GM12892 (cell line): ENCODE measurements at regions not wholly inside any gene's neighbourhood (a gene's known extent, or its start where the extent isn't known, plus 50 kb on each side); places are given as distances from the start of the nearest gene placed in this dataset.

Experiments used
- POLR2A ChIP-seq: IDR thresholded peaks from 2 replicates; pipeline ENCODE4 v1.6.1; 2011; ENCODE audit warnings: low read depth, low read length, control low read depth
- POLR2AphosphoS5 ChIP-seq: IDR thresholded peaks from 2 replicates; pipeline ENCODE4 v1.6.1; 2011; ENCODE audit warnings: low read depth, low read length, control low read depth

DNA sequence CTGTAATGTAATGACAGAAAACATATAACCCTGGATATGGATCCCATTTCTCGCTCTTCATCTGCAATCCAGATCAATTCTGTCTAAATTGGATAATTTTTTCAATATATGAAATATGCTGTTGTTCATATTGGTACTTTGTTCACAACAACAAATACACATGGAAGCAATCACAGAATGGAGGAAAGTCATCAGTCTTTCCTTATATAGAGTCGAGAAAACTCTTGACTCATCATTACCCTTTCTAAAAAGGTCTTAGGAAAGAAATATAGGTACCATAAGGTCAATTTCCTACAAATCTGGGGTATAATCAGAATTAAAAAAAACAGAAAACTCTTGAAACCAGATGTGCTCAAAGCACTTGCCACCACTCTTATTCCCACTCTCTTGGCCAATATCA is 677.6 kb upstream of the ID4 start:
- TF ChIP-seq POLR2A (no peak), POLR2AphosphoS5 (no peak)
